Astrocyte of the spinal cord (primary cell): ENCODE measurements at regions not wholly inside any gene's neighbourhood (a gene's known extent, or its start where the extent isn't known, plus 50 kb on each side); places are given as distances from the start of the nearest gene placed in this dataset.

Experiments used
- DNase-seq: peaks from one replicate; pipeline ENCODE4 v3.0.0; 2011; ENCODE audit warnings: low read depth, low spot score
- H3K4me3 ChIP-seq: 2 replicates; pipeline ENCODE4 v1.5.1; 2011; ENCODE audit warnings: low read depth, mild to moderate bottlenecking, low read length, moderate library complexity
- CTCF ChIP-seq: IDR thresholded peaks from 2 replicates; pipeline ENCODE4 v1.5.1; 2012; ENCODE audit warnings: low read depth, mild to moderate bottlenecking, low read length, inconsistent platforms
- in situ Hi-C: cut with HindIII; loops from 2 replicates; pipeline ENCODE4 v1.10.0; 2017; ENCODE audit warnings: low sequenced_read_pairs

GRCh38 chr13:39811696-39812095 lies 156.2 kb downstream of the COG6 start:
- no peak overlapping the region for H3K4me3 ChIP-seq
- in situ Hi-C loops: no loop called here
- DNase-seq: no peak
- TF ChIP-seq CTCF: no peak

- DNase-seq: peak; percentile 27
- peak; percentile 6 for TF ChIP-seq CTCF
Measured at GRCh38 chr13:39815345-39816111, 160.1 kb downstream of the COG6 start.

GRCh38 chr13:39816936-39817335 lies 161.5 kb downstream of the COG6 start:
- no peak overlapping the region for H3K4me3 ChIP-seq
- TF ChIP-seq CTCF: no peak
- in situ Hi-C loops: no loop called here
- DNase-seq: peak; percentile 73

More at GRCh38 chr13:39815345-39816111, 160.1 kb downstream of the COG6 start:
- in situ Hi-C loops: no loop called here
- no peak overlapping the region for H3K4me3 ChIP-seq

GRCh38 chr13:39818953-39819352 lies 163.5 kb downstream of the COG6 start:
- peak; percentile 77 for DNase-seq
- TF ChIP-seq CTCF: no peak
- in situ Hi-C loops: no loop called here
- no peak overlapping the region for H3K4me3 ChIP-seq

GRCh38 chr13:39820606-39821005 lies 165.1 kb downstream of the COG6 start:
- no peak for TF ChIP-seq CTCF
- in situ Hi-C loops: no loop called here
- DNase-seq: no peak
- H3K4me3 ChIP-seq: no peak overlapping the region

- H3K4me3 ChIP-seq: no peak overlapping the region
- TF ChIP-seq CTCF: no peak
- no peak for DNase-seq
- in situ Hi-C loops: no loop called here
Measured at GRCh38 chr13:39821977-39822376, 166.5 kb downstream of the COG6 start.
